Small intestine (tissue), 7 donors: ENCODE measurements at regions not wholly inside any gene's neighbourhood (a gene's known extent, or its start where the extent isn't known, plus 50 kb on each side); places are given as distances from the start of the nearest gene placed in this dataset.

ENCODE experiments used
- DNase-seq, 2 donors: peaks; one replicate each; pipeline versions ENCODE4 v3.0.0 to v3.0.0-alpha.2; 2013
- FAIRE-seq: peaks from 2 replicates; lab custom pipeline; 2012; peaks lifted over from hg19 to GRCh38; lab: Jason Lieb, UNC
- H3K27ac ChIP-seq, 3 donors: one replicate each; pipeline ENCODE4 v1.5.1; 2013; ENCODE audit warnings: low read length in 2 of 3, mild to moderate bottlenecking in 2 of 3, control low read depth in 1 of 3, inconsistent platforms in 1 of 3, low read depth in 1 of 3, moderate library complexity in 1 of 3
- H3K27me3 ChIP-seq, 3 donors: one replicate each; pipeline ENCODE4 v1.6.1; 2013; ENCODE audit warnings: low read length in 3 of 3, inconsistent platforms in 1 of 3; ENCODE audit not compliant: control insufficient read depth in 3 of 3, insufficient read depth in 3 of 3
- H3K36me3 ChIP-seq, 3 donors: one replicate each; pipeline ENCODE4 v1.6.1; 2013; ENCODE audit warnings: low read length in 3 of 3, inconsistent platforms in 1 of 3, low read depth in 1 of 3, mild to moderate bottlenecking in 1 of 3, moderate library complexity in 1 of 3; ENCODE audit not compliant: control insufficient read depth in 3 of 3, insufficient read depth in 2 of 3
- H3K4me1 ChIP-seq, 3 donors: one replicate each; pipeline ENCODE4 v1.6.1; 2013; ENCODE audit warnings: low read length in 2 of 3, inconsistent platforms in 1 of 3, low read depth in 1 of 3, mild to moderate bottlenecking in 1 of 3, moderate library complexity in 1 of 3; ENCODE audit not compliant: control insufficient read depth in 3 of 3, insufficient read depth in 2 of 3
- H3K4me3 ChIP-seq, 3 donors: one replicate each; pipeline ENCODE4 v1.5.1; 2013; ENCODE audit warnings: low read length in 3 of 3, control low read depth in 1 of 3, inconsistent platforms in 1 of 3, low read depth in 1 of 3, mild to moderate bottlenecking in 1 of 3, moderate library complexity in 1 of 3
- H3K9me3 ChIP-seq, 2 donors: one replicate each; pipeline ENCODE4 v1.6.1; 2013; ENCODE audit warnings: low read depth in 1 of 2, low read length in 1 of 2; ENCODE audit not compliant: control insufficient read depth in 2 of 2, insufficient read depth in 1 of 2
- WGBS, 3 donors: extraction: QIAGEN DNeasy Blood & Tissue Kit; methylation state at CpG; one replicate each; pipeline ENCODE4 v1.1.7; 2013; 5-methylcytosine and 5-hydroxymethylcytosine counted together
- donor health status: healthy with polysubstance abuse.
- donor health status: control.
- donor health status: control.
- donor health status: Bipolar disorder and iron deficiency.
- donor health status: healthy.

DNA sequence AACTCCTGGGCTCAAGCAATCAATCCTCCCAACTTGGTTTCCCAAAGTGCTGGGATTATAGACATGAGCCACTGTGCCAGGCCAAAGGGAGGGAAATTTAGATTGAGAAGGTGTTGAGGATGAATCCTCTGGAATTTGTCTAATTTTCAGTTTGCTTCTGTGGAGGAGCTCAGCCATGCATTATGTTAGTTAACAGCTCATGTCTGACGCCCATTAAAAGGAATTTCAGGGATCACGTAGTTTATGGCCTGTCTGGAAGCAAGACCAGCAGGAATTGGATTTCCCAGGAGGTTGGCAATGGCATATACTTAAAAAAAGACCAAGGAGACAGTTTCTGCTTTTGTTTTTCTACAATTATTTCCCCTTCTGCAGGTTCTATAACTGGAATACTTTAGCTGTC is 165.7 kb downstream of the OTUD1 start:
- Histone ChIP-seq H3K27me3 (no peaks in the 10 kb centered on the region), H3K9me3 (no peaks in the 10 kb centered on the region), H3K36me3 (no peaks in the 10 kb centered on the region), H3K4me3 (no peak overlapping the region), H3K27ac (no peak overlapping the region), H3K4me1 (no peaks in the 10 kb centered on the region)
- FAIRE-seq (no peak), DNase-seq (no peak)
- 36 to 56% (median 42%) methylated on average over 2 of the region's 2 CpGs for WGBS, 3 donors

DNA sequence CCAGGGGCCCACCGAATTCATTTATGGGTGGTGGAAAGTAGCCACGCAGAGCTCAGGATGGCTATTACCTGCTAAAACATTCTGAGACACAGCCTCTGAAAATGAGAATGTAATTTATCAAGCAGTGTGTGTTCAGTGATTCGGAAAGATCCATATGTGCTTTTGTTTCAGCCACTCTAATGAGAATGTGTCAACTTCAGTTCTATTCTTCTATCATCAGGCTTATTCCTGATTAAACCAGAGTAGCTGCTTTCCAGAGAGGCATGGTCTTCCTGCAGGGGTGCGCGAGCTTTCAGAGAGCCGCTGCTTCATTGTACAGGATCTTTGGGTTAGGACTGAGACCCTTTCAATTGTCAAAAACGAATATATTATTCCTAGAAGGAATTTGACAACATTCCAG is 167.6 kb downstream of the OTUD1 start:
- 79 to 80% (median 79%) methylated on average over 7 of the region's 7 CpGs for WGBS, 3 donors
- no peaks in the 10 kb centered on the region for H3K4me1 ChIP-seq
- FAIRE-seq, result no peak
- H3K27me3 ChIP-seq, result no peaks in the 10 kb centered on the region
- DNase-seq, result no peak
- H3K9me3 ChIP-seq, result no peaks in the 10 kb centered on the region
- no peak overlapping the region for H3K27ac ChIP-seq
- no peaks in the 10 kb centered on the region for H3K36me3 ChIP-seq
- H3K4me3 ChIP-seq, result no peak overlapping the region

DNA sequence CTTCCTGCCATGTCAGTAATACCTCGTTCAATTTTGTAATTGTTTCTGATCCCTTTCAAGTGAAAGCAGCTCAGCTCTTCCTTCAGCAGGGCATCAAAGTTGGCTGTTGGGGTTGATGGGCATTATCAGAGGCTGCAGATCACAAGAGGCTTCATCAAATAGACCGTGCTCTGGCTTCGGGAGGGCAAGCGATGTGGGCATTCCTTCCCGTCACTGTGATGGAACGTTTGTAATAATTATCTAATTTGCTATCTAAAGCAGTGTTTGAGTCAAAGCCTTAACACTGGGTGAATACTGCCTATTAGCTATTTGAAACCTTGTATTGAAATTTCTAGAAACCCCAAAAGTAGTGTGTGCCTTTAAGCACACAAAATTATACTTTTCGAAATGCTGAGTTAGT is 170.1 kb downstream of the OTUD1 start:
- H3K27me3 ChIP-seq, result no peaks in the 10 kb centered on the region
- DNase-seq (no peak), FAIRE-seq (no peak)
- no peaks in the 10 kb centered on the region for H3K9me3 ChIP-seq
- H3K4me1 ChIP-seq, result no peaks in the 10 kb centered on the region
- H3K27ac ChIP-seq, result no peak overlapping the region
- no peaks in the 10 kb centered on the region for H3K36me3 ChIP-seq
- WGBS, 3 donors, result 64 to 72% (median 70%) methylated on average over 7 of the region's 7 CpGs
- no peak overlapping the region for H3K4me3 ChIP-seq

GRCh38 chr10:23610626-23611307 is 171.9 kb downstream of the OTUD1 start:
- 62 to 65% (median 63%) methylated on average over 4 of the region's 4 CpGs for WGBS, 3 donors
- H3K27me3 ChIP-seq, result no peaks in the 10 kb centered on the region
- H3K36me3 ChIP-seq, result no peaks in the 10 kb centered on the region
- no peaks in the 10 kb centered on the region for H3K9me3 ChIP-seq
- no peak overlapping the region for H3K4me3 ChIP-seq
- FAIRE-seq, result no peak
- H3K4me1 ChIP-seq, result no peaks in the 10 kb centered on the region
- no peak overlapping the region for H3K27ac ChIP-seq
- no peak for DNase-seq

DNA sequence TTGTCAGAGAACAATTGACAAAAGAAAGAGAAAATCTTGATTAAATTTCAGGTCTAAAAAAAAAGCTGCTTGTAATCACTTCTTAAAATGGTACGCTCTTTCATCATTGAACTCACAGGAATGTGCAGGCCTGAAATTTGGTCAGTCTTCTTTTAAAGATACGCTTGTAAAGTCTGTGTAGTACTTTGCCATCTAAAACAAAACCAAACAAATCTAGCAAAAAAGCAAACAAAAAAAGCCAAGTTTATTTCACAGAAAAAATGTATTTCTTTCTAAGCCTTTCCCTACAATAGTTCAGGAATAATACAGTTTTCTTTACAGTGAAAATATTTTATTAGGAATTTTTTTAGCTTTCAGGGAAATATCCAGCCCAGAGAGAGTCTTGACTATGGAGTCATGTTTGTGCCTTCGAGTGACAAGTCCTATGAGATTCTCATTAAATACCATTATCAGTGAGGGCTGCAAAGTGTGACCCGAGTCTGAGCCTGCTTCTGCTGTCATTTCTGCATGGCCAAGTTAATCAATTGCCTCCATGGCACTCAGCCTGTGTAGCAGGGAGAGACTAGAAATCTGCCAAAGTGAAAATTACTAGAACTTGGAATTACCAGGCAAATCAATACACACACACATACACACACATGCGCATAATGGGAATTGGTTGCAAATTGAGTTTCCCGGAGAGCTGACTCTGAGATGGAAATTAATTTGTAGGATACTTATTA is 172.6 kb downstream of the OTUD1 start:
- no peaks in the 10 kb centered on the region for H3K27me3 ChIP-seq
- H3K4me3 ChIP-seq, result no peak overlapping the region
- no peaks in the 10 kb centered on the region for H3K4me1 ChIP-seq
- WGBS, 3 donors, result 59 to 76% (median 64%) methylated on average over 6 of the region's 6 CpGs
- H3K36me3 ChIP-seq, result no peaks in the 10 kb centered on the region
- no peak for DNase-seq
- FAIRE-seq, result no peak
- H3K9me3 ChIP-seq, result no peaks in the 10 kb centered on the region
- no peak overlapping the region for H3K27ac ChIP-seq

GRCh38 chr10:23613900-23614299 is 175.0 kb downstream of the OTUD1 start:
- H3K4me1 ChIP-seq, result no peaks in the 10 kb centered on the region
- no peak overlapping the region for H3K4me3 ChIP-seq
- DNase-seq (no peak), FAIRE-seq (no peak)
- H3K36me3 ChIP-seq, result no peaks in the 10 kb centered on the region
- H3K9me3 ChIP-seq, result no peaks in the 10 kb centered on the region
- no peak overlapping the region for H3K27ac ChIP-seq
- H3K27me3 ChIP-seq, result no peaks in the 10 kb centered on the region
- 84 to 96% (median 93%) methylated on average over 2 of the region's 2 CpGs for WGBS, 3 donors

GRCh38 chr10:23614483-23614882 is 175.6 kb downstream of the OTUD1 start:
- no peaks in the 10 kb centered on the region for H3K4me1 ChIP-seq
- FAIRE-seq, result no peak
- H3K9me3 ChIP-seq, result no peaks in the 10 kb centered on the region
- no peaks in the 10 kb centered on the region for H3K36me3 ChIP-seq
- H3K27ac ChIP-seq, result no peak overlapping the region
- H3K27me3 ChIP-seq, result no peaks in the 10 kb centered on the region
- 60 to 75% (median 63%) methylated on average over 1 of the region's 1 CpG for WGBS, 3 donors
- H3K4me3 ChIP-seq, result no peak overlapping the region
- no peak for DNase-seq

DNA sequence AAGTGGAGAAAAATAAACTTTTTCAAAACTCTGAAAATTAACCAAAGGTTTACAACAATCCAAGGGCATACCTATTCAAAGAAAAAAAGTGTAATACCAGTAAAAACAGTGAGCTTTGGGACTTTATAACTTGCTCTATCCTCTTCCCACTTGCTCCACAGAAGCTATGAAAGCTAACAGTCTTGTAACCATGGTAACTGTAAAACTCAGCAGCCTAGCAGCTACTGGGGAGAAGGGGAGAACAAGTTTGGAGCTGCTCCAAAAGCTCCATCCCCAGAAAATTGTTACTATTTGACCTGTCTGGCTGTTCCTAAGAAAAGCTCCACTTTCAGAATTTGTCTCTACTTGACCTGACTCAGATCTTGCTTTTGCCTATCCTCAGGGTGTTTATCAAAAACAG is 191.5 kb downstream of the OTUD1 start:
- H3K27ac ChIP-seq, result no peak overlapping the region
- no peaks in the 10 kb centered on the region for H3K36me3 ChIP-seq
- no peaks in the 10 kb centered on the region for H3K27me3 ChIP-seq
- no peak for FAIRE-seq
- no peaks in the 10 kb centered on the region for H3K4me1 ChIP-seq
- DNase-seq, result no peak
- peaks cover 0 to 9% of the 10 kb centered on the region in 2 donors for H3K9me3 ChIP-seq
- H3K4me3 ChIP-seq, result no peak overlapping the region
